ENCODE measurements at regions not wholly inside any gene's neighbourhood (a gene's known extent, or its start where the extent isn't known, plus 50 kb on each side); places are given as distances from the start of the nearest gene placed in this dataset.
A peak's percentile ranks its signal among the peaks of the same experiment; 100 is the strongest.

DNA sequence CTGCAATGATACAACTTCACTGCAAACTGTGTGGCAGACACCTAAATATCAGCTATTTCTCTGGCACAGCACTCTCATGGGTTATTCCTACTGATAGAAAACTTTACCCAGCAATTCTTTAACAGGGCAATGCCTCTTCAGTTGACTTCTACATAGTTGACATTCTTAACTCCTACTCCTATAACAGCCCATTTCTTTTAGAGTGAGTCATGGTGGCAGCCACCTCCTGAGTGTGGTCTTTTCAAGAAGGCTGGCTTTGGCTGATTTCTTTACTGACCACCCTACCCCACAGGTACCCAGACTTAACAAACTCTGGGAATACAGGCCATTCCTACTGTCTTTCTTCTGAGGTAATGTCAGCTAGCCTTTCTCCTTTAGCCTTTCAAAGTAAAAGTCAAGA is 805.8 kb upstream of the ADGRL2 start:
- Histone ChIP-seq H3K27ac (ENCODE audit: low read depth, low read length) (no peak overlapping the region), H2BK120ac (replicated peaks; ENCODE audit: low read depth, low read length) (no peak overlapping the region), H3K4ac (replicated peaks; ENCODE audit: insufficient read length, low read depth, low read length) (no peak overlapping the region), H3K18ac (ENCODE audit: extremely low read depth, low read length) (no peak overlapping the region), H2AK5ac (ENCODE audit: low read depth, low read length) (no peak overlapping the region), H3K4me3 (ENCODE audit: extremely low read depth in 1 of 4, insufficient read depth in 2 of 4, low read depth in 3 of 4, low read length in 4 of 4) (no peak overlapping the region), H3K4me2 (ENCODE audit: insufficient read depth in 1 of 2, low read depth in 2 of 2, low read length in 2 of 2) (no peak overlapping the region), H3K9me3 (ENCODE audit: insufficient read depth in 2 of 2, low read depth in 1 of 2, low read length in 1 of 2) (0 out of 4 replicates have a peak, but pooled peaks cover 0 to 5% of the 10 kb centered on the region in 2 experiments), H4K20me1 (replicated peaks in 1 of 2; ENCODE audit: control insufficient read depth in 1 of 2, insufficient read depth in 2 of 2, low read length in 2 of 2) (no peaks in the 10 kb centered on the region), H2AFZ (ENCODE audit: low read length) (0 out of 2 replicates have a peak overlapping the region, but pooled peaks have one; percentile 55), H2BK15ac (ENCODE audit: low read length) (no peak overlapping the region), H3K4me1 (replicated peaks in 1 of 4; ENCODE audit: control insufficient read depth in 3 of 4, insufficient read depth in 4 of 4, low read length in 3 of 4) (peaks cover 0 to 2% (median 0%) of the 10 kb centered on the region in 4 experiments; a peak in 1 of 7 replicates), H3K79me2 (ENCODE audit: control insufficient read depth in 1 of 2, insufficient read depth in 2 of 2, low read length in 2 of 2) (no peaks in the 10 kb centered on the region), H4K91ac (replicated peaks; ENCODE audit: insufficient read length, low read length) (no peak overlapping the region), H3K14ac (ENCODE audit: insufficient read length) (no peak overlapping the region), H4K8ac (ENCODE audit: extremely low read depth, insufficient read depth, low read length) (no peak overlapping the region), H3K23ac (ENCODE audit: insufficient read length) (no peak overlapping the region), H4K5ac (ENCODE audit: insufficient read length, low read depth, low read length) (no peak overlapping the region), H3K79me1 (ENCODE audit: low read depth, low read length) (no peaks in the 10 kb centered on the region), H2BK12ac (ENCODE audit: low read depth, low read length) (no peak overlapping the region), H2BK20ac (ENCODE audit: low read length) (no peak overlapping the region), H3K36me3 (ENCODE audit: control insufficient read depth in 2 of 4, insufficient read depth in 4 of 4, low read length in 3 of 4) (no peaks in the 10 kb centered on the region), H3K27me3 (replicated peaks in 1 of 4; ENCODE audit: control insufficient read depth in 3 of 4, extremely low read depth in 1 of 4, insufficient read depth in 3 of 4, low read length in 3 of 4) (no peaks in the 10 kb centered on the region), H3K23me2 (ENCODE audit: low read depth, low read length) (no peaks in the 10 kb centered on the region), H3K9ac (replicated peaks in 1 of 4; ENCODE audit: extremely low read depth in 1 of 4, low read depth in 3 of 4, low read length in 3 of 4) (no peak overlapping the region), H3K56ac (replicated peaks; ENCODE audit: insufficient read length, low read depth, low read length) (no peak overlapping the region), H2BK5ac (ENCODE audit: low read depth, low read length) (no peak overlapping the region)
- ChIA-PET CTCF (ENCODE audit: partially characterized antibody) (no interaction called here), POLR2A (ENCODE audit: partially characterized antibody) (no interaction called here)
- FAIRE-seq (no peak), DNase-seq (ENCODE audit: low read depth in 1 of 2, low spot score in 2 of 2) (no peak)
- TF ChIP-seq FOSL1 (IDR thresholded peaks at IDR 0.05; ENCODE audit: insufficient read depth, low read depth, low read length) = no peak
- no peak for TF ChIP-seq SRF (IDR thresholded peaks at IDR 0.05; ENCODE audit: low read depth, low read length)
- TF ChIP-seq TAF7 (optimal IDR thresholded peaks at IDR 0.05; ENCODE audit: borderline replicate concordance, low read depth, low read length) = no peak
- TF ChIP-seq SIX5 (IDR thresholded peaks at IDR 0.05; ENCODE audit: low read depth, low read length) = no peak
- no peak for TF ChIP-seq CBX8 (IDR thresholded peaks at IDR 0.05; ENCODE audit: borderline replicate concordance, low read depth, low read length)
- no peak for TF ChIP-seq SP2 (IDR thresholded peaks at IDR 0.05; ENCODE audit: low read length)
- TF ChIP-seq KDM4A (IDR thresholded peaks at IDR 0.05; ENCODE audit: low read depth, low read length, severe bottlenecking) = no peak
- TF ChIP-seq RNF2 (IDR thresholded peaks at IDR 0.05; ENCODE audit: borderline replicate concordance, low read depth, low read length, missing control alignments, poor library complexity, severe bottlenecking) = no peak
- no peak for TF ChIP-seq BCL11A (IDR thresholded peaks at IDR 0.05; ENCODE audit: low read depth in 2 of 2, low read length in 2 of 2)
- no peak for TF ChIP-seq RAD21 (IDR thresholded peaks at IDR 0.05 in 1 of 2, conservative IDR thresholded peaks at IDR 0.05 in 1 of 2; ENCODE audit: low read depth in 2 of 2, low read length in 2 of 2)
- TF ChIP-seq KDM5A (IDR thresholded peaks at IDR 0.05; ENCODE audit: low read length) = no peak
- TF ChIP-seq, protein P1, sequence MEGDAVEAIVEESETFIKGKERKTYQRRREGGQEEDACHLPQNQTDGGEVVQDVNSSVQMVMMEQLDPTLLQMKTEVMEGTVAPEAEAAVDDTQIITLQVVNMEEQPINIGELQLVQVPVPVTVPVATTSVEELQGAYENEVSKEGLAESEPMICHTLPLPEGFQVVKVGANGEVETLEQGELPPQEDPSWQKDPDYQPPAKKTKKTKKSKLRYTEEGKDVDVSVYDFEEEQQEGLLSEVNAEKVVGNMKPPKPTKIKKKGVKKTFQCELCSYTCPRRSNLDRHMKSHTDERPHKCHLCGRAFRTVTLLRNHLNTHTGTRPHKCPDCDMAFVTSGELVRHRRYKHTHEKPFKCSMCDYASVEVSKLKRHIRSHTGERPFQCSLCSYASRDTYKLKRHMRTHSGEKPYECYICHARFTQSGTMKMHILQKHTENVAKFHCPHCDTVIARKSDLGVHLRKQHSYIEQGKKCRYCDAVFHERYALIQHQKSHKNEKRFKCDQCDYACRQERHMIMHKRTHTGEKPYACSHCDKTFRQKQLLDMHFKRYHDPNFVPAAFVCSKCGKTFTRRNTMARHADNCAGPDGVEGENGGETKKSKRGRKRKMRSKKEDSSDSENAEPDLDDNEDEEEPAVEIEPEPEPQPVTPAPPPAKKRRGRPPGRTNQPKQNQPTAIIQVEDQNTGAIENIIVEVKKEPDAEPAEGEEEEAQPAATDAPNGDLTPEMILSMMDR (IDR thresholded peaks at IDR 0.05; ENCODE audit: control extremely low read depth in 1 of 3, insufficient read depth in 1 of 3, low read depth in 1 of 3, low read length in 3 of 3) = no peak
- TF ChIP-seq JUND (IDR thresholded peaks at IDR 0.05; ENCODE audit: low read length) = no peak

All from H1 (cell line).